HG02970 (cell line): ENCODE measurements at regions not wholly inside any gene's neighbourhood (a gene's known extent, or its start where the extent isn't known, plus 50 kb on each side); places are given as distances from the start of the nearest gene placed in this dataset.

Experiments used
- ATAC-seq: cut with Tn5 transposase; IDR thresholded peaks from one replicate; pipeline ENCODE4 v1.9.1; 2021; ENCODE audit warnings: mild to moderate bottlenecking, moderate library complexity, moderate number of reproducible peaks; ENCODE audit not compliant: unreplicated experiment, low FRiP score

- ATAC-seq, result no peak
Measured at GRCh38 chr3:72012363-72012762, 227.4 kb upstream of the PROK2 start.

- no peak for ATAC-seq
Measured at GRCh38 chr3:72011485-72011884, 226.5 kb upstream of the PROK2 start.

- ATAC-seq, result no peak
Measured at GRCh38 chr3:72009851-72010443, 225.0 kb upstream of the PROK2 start.

GRCh38 chr3:72008226-72008996 lies 223.5 kb upstream of the PROK2 start:
- no peak for ATAC-seq

- ATAC-seq, result no peak
Measured at GRCh38 chr3:72006631-72007556, 221.9 kb upstream of the PROK2 start.

- ATAC-seq, result no peak
Measured at GRCh38 chr3:72004749-72005292, 219.9 kb upstream of the PROK2 start.

- ATAC-seq, result no peak
Measured at GRCh38 chr3:72003936-72004335, 219.0 kb upstream of the PROK2 start.

- ATAC-seq, result no peak
Measured at GRCh38 chr3:72001758-72002157, 216.8 kb upstream of the PROK2 start.

GRCh38 chr3:71998995-71999673 lies 214.2 kb upstream of the PROK2 start:
- no peak for ATAC-seq

GRCh38 chr3:71997066-71997653 lies 212.2 kb upstream of the PROK2 start:
- ATAC-seq, result no peak

- ATAC-seq, result no peak
Measured at GRCh38 chr3:71994906-71995305, 210.0 kb upstream of the PROK2 start.

- no peak for ATAC-seq
Measured at GRCh38 chr3:71994203-71994602, 209.3 kb upstream of the PROK2 start.

- no peak for ATAC-seq
Measured at GRCh38 chr3:71991681-71992080, 206.7 kb upstream of the PROK2 start.

GRCh38 chr3:71991046-71991445 lies 206.1 kb upstream of the PROK2 start:
- ATAC-seq, result no peak

- no peak for ATAC-seq
Measured at GRCh38 chr3:71990545-71990944, 205.6 kb upstream of the PROK2 start.

- ATAC-seq, result no peak
Measured at GRCh38 chr3:71989165-71989564, 204.2 kb upstream of the PROK2 start.

- ATAC-seq, result no peak
Measured at GRCh38 chr3:71987828-71988227, 202.9 kb upstream of the PROK2 start.

- ATAC-seq, result no peak
Measured at GRCh38 chr3:71987089-71987735, 202.3 kb upstream of the PROK2 start.

- ATAC-seq, result no peak
Measured at GRCh38 chr3:71986606-71987005, 201.7 kb upstream of the PROK2 start.
